Testis (tissue), 2 donors: ENCODE measurements at regions not wholly inside any gene's neighbourhood (a gene's known extent, or its start where the extent isn't known, plus 50 kb on each side); places are given as distances from the start of the nearest gene placed in this dataset.

Source experiments
- CTCF ChIP-seq, 3 experiments: fragments of 450-650 bp in 2 of 3; fragments of 200-600 bp in 1 of 3; sonication (generic) in 1 of 3; IDR thresholded peaks; one replicate each; pipeline ENCODE4 v1.5.1; 2016 to 2019; ENCODE audit warnings: antibody characterized with exemption in 3 of 3, mild to moderate bottlenecking in 2 of 3, moderate library complexity in 1 of 3
- POLR2A ChIP-seq: fragments of 450-650 bp; IDR thresholded peaks from one replicate; pipeline ENCODE4 v1.6.1; 2017; ENCODE audit warnings: antibody characterized with exemption, mild to moderate bottlenecking, moderate library complexity

DNA sequence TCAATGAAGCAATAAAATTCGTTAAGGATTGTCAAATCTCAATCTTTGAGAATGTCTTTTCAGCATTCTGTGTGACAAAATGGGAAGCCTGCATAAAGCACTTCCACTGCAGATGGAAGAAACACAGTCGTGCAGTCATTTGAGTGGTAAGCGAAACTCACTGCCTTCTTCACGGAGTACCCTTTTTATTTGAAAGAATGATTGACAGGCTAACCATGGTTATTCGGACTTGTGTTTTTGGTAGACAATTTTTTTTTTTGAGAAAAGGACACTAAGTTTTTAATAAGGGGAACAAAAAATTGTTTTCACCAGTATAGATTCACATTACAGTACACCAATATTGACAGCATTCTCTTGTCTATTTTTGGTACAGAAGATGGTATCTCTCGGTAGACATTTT, 86.9 kb upstream of the MSX1 start:
- TF ChIP-seq CTCF (IDR thresholded peaks at IDR 0.05) (no peak), POLR2A (no peak)
